GM23338 (cell line): ENCODE measurements at regions not wholly inside any gene's neighbourhood (a gene's known extent, or its start where the extent isn't known, plus 50 kb on each side); places are given as distances from the start of the nearest gene placed in this dataset.

Experiments
- ATAC-seq: fragments of 200-7000 bp; cut with Tn5 transposase; 3 replicates; pipeline ENCODE4 v1.9.1; 2020
- DNase-seq: peaks from one replicate; pipeline ENCODE4 v3.0.0-alpha.2; 2015; ENCODE audit warnings: low spot score
- H2AFZ ChIP-seq: fragments of 200-600 bp; sonication (generic); 2 replicates; pipeline ENCODE4 v1.8.0; 2016; ENCODE audit warnings: antibody characterized with exemption, mild to moderate bottlenecking, moderate library complexity
- H3F3A ChIP-seq: fragments of 200-600 bp; sonication (generic); replicated peaks from 2 replicates; pipeline ENCODE4 v1.8.0; 2017; ENCODE audit warnings: antibody characterized with exemption, mixed run types, low read depth
- H3K27ac ChIP-seq: fragments of 200-600 bp; sonication (generic); 2 replicates; pipeline ENCODE4 v1.6.1; 2016; ENCODE audit warnings: low read depth
- H3K27me3 ChIP-seq: fragments of 200-600 bp; sonication (generic); 2 replicates; pipeline ENCODE4 v1.8.0; 2016; ENCODE audit warnings: mild to moderate bottlenecking, mixed run types, moderate library complexity; ENCODE audit not compliant: insufficient read depth
- H3K36me3 ChIP-seq: fragments of 200-600 bp; sonication (generic); 2 replicates; pipeline ENCODE4 v1.8.0; 2016; ENCODE audit warnings: mild to moderate bottlenecking; ENCODE audit not compliant: insufficient read depth
- H3K4me1 ChIP-seq: fragments of 200-600 bp; sonication (generic); 2 replicates; pipeline ENCODE4 v1.8.0; 2016; ENCODE audit warnings: mild to moderate bottlenecking, moderate library complexity; ENCODE audit not compliant: insufficient read depth
- H3K4me2 ChIP-seq: fragments of 200-600 bp; sonication (generic); 2 replicates; pipeline ENCODE4 v1.7.1; 2017; ENCODE audit warnings: mixed run types
- H3K4me3 ChIP-seq: fragments of 200-600 bp; sonication (generic); 2 replicates; pipeline ENCODE4 v1.6.1; 2016; ENCODE audit warnings: mixed run types
- H3K79me2 ChIP-seq: fragments of 200-600 bp; sonication (generic); replicated peaks from 2 replicates; pipeline ENCODE4 v1.8.0; 2017; ENCODE audit warnings: mild to moderate bottlenecking; ENCODE audit not compliant: insufficient read depth
- H3K9me2 ChIP-seq: fragments of 200-600 bp; sonication (generic); 2 replicates; pipeline ENCODE4 v1.8.0; 2017; ENCODE audit not compliant: insufficient read depth
- H4K20me1 ChIP-seq: fragments of 200-600 bp; sonication (generic); replicated peaks from 2 replicates; pipeline ENCODE4 v1.8.0; 2017; ENCODE audit warnings: mild to moderate bottlenecking; ENCODE audit not compliant: insufficient read depth
- H3K27ac Mint-ChIP-seq: 2 replicates; pipeline ENCODE4 v1.8.0; 2020; ENCODE audit warnings: inconsistent platforms, mild to moderate bottlenecking, moderate library complexity, mixed read lengths
- H3K27me3 Mint-ChIP-seq: 3 replicates; pipeline ENCODE4 v1.8.0; 2022; ENCODE audit warnings: low read depth, mild to moderate bottlenecking, moderate library complexity, mixed read lengths, inconsistent platforms; ENCODE audit not compliant: insufficient read depth, poor library complexity
- H3K36me3 Mint-ChIP-seq: 3 replicates; pipeline ENCODE4 v1.8.0; 2021; ENCODE audit warnings: low read depth, mild to moderate bottlenecking, inconsistent platforms, moderate library complexity, mixed read lengths
- H3K4me1 Mint-ChIP-seq: 3 replicates; pipeline ENCODE4 v1.8.0; 2020; ENCODE audit warnings: mild to moderate bottlenecking, inconsistent platforms, mixed read lengths
- H3K4me3 Mint-ChIP-seq: 3 replicates; pipeline ENCODE4 v1.8.0; 2021; ENCODE audit warnings: moderate library complexity, mild to moderate bottlenecking, inconsistent platforms, mixed read lengths
- H3K9me3 Mint-ChIP-seq: 3 replicates; pipeline ENCODE4 v1.8.0; 2020; ENCODE audit warnings: moderate library complexity, mild to moderate bottlenecking, inconsistent platforms, mixed read lengths
- CTCF ChIP-seq, 2 experiments: fragments of 200-600 bp in 1 of 2; sonication (generic) in 1 of 2; conservative IDR thresholded peaks; 2 replicates each; pipeline versions ENCODE4 v1.5.1 to v1.6.1; 2016 to 2017; ENCODE audit warnings: antibody characterized with exemption in 2 of 2, low read depth in 2 of 2, mild to moderate bottlenecking in 2 of 2, moderate library complexity in 1 of 2
- NANOG ChIP-seq: IDR thresholded peaks from 2 replicates; pipeline ENCODE4 v1.6.1; 2016; ENCODE audit warnings: antibody characterized with exemption, borderline replicate concordance
- POLR2AphosphoS5 ChIP-seq: IDR thresholded peaks from 2 replicates; pipeline ENCODE4 v1.6.1; 2016; ENCODE audit warnings: antibody characterized with exemption, low read depth
- STAT1 ChIP-seq: IDR thresholded peaks from one replicate; pipeline ENCODE4 v1.6.1; 2016; ENCODE audit warnings: antibody characterized with exemption; ENCODE audit not compliant: unreplicated experiment
- TF ChIP-seq, protein P1 (sequence below): fragments of 250-450 bp; sonication (Bioruptor Pico); IDR thresholded peaks from 2 replicates; pipeline ENCODE4 v1.5.0; 2020; ENCODE audit warnings: mild to moderate bottlenecking, moderate library complexity
- TF ChIP-seq, protein P2 (sequence below): IDR thresholded peaks from one replicate; pipeline ENCODE4 v1.6.1; 2018; ENCODE audit warnings: antibody characterized with exemption; ENCODE audit not compliant: unreplicated experiment

- Mint-ChIP-seq H3K4me1 (no peaks in the 10 kb centered on the region), H3K27ac (no peak overlapping the region), H3K4me3 (no peak overlapping the region), H3K36me3 (no peaks in the 10 kb centered on the region), H3K9me3 (no peaks in the 10 kb centered on the region; the same call in 2 of the 3 replicates), H3K27me3 (peaks cover 2% of the 10 kb centered on the region)
- DNase-seq (no peak), ATAC-seq (no peak)
- Histone ChIP-seq H3F3A (no peaks in the 10 kb centered on the region), H2AFZ (no peak overlapping the region), H3K79me2 (no peaks in the 10 kb centered on the region), H3K4me2 (no peak overlapping the region), H4K20me1 (no peaks in the 10 kb centered on the region), H3K4me3 (no peak overlapping the region), H3K36me3 (no peaks in the 10 kb centered on the region), H3K27me3 (no peaks in the 10 kb centered on the region), H3K27ac (no peak overlapping the region), H3K9me2 (no peaks in the 10 kb centered on the region; the same call in 1 of the 2 replicates), H3K4me1 (no peaks in the 10 kb centered on the region)
- no peak for TF ChIP-seq NANOG
- no peak for TF ChIP-seq POLR2AphosphoS5
- TF ChIP-seq, protein P1, sequence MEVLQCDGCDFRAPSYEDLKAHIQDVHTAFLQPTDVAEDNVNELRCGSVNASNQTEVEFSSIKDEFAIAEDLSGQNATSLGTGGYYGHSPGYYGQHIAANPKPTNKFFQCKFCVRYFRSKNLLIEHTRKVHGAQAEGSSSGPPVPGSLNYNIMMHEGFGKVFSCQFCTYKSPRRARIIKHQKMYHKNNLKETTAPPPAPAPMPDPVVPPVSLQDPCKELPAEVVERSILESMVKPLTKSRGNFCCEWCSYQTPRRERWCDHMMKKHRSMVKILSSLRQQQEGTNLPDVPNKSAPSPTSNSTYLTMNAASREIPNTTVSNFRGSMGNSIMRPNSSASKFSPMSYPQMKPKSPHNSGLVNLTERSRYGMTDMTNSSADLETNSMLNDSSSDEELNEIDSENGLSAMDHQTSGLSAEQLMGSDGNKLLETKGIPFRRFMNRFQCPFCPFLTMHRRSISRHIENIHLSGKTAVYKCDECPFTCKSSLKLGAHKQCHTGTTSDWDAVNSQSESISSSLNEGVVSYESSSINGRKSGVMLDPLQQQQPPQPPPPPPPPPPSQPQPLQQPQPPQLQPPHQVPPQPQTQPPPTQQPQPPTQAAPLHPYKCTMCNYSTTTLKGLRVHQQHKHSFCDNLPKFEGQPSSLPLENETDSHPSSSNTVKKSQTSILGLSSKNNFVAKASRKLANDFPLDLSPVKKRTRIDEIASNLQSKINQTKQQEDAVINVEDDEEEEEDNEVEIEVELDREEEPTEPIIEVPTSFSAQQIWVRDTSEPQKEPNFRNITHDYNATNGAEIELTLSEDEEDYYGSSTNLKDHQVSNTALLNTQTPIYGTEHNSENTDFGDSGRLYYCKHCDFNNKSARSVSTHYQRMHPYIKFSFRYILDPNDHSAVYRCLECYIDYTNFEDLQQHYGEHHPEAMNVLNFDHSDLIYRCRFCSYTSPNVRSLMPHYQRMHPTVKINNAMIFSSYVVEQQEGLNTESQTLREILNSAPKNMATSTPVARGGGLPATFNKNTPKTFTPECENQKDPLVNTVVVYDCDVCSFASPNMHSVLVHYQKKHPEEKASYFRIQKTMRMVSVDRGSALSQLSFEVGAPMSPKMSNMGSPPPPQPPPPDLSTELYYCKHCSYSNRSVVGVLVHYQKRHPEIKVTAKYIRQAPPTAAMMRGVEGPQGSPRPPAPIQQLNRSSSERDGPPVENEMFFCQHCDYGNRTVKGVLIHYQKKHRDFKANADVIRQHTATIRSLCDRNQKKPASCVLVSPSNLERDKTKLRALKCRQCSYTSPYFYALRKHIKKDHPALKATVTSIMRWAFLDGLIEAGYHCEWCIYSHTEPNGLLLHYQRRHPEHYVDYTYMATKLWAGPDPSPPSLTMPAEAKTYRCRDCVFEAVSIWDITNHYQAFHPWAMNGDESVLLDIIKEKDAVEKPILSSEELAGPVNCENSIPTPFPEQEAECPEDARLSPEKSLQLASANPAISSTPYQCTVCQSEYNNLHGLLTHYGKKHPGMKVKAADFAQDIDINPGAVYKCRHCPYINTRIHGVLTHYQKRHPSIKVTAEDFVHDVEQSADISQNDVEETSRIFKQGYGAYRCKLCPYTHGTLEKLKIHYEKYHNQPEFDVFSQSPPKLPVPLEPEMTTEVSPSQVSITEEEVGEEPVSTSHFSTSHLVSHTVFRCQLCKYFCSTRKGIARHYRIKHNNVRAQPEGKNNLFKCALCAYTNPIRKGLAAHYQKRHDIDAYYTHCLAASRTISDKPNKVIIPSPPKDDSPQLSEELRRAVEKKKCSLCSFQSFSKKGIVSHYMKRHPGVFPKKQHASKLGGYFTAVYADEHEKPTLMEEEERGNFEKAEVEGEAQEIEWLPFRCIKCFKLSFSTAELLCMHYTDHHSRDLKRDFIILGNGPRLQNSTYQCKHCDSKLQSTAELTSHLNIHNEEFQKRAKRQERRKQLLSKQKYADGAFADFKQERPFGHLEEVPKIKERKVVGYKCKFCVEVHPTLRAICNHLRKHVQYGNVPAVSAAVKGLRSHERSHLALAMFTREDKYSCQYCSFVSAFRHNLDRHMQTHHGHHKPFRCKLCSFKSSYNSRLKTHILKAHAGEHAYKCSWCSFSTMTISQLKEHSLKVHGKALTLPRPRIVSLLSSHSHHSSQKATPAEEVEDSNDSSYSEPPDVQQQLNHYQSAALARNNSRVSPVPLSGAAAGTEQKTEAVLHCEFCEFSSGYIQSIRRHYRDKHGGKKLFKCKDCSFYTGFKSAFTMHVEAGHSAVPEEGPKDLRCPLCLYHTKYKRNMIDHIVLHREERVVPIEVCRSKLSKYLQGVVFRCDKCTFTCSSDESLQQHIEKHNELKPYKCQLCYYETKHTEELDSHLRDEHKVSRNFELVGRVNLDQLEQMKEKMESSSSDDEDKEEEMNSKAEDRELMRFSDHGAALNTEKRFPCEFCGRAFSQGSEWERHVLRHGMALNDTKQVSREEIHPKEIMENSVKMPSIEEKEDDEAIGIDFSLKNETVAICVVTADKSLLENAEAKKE (CRISPR knock-in tag) = no peak
Measured at GRCh38 chr18:2348003-2348402, 223.3 kb downstream of the METTL4 start.

- H3K79me2 ChIP-seq = no peaks in the 10 kb centered on the region
- H3K4me2 ChIP-seq = no peak overlapping the region
- H3K36me3 ChIP-seq = no peaks in the 10 kb centered on the region
- Mint-ChIP-seq H3K4me3 (no peak overlapping the region), H3K27me3 (peaks cover 2% of the 10 kb centered on the region), H3K27ac (no peak overlapping the region), H3K4me1 (no peaks in the 10 kb centered on the region), H3K36me3 (no peaks in the 10 kb centered on the region), H3K9me3 (no peaks in the 10 kb centered on the region; the same call in 2 of the 3 replicates)
- H3K27me3 ChIP-seq = no peaks in the 10 kb centered on the region
- DNase-seq = no peak
- no peak for TF ChIP-seq CTCF (conservative IDR thresholded peaks at IDR 0.05; ENCODE audit: low read depth in 2 of 2)
- TF ChIP-seq STAT1 = no peak
- TF ChIP-seq, protein P2, sequence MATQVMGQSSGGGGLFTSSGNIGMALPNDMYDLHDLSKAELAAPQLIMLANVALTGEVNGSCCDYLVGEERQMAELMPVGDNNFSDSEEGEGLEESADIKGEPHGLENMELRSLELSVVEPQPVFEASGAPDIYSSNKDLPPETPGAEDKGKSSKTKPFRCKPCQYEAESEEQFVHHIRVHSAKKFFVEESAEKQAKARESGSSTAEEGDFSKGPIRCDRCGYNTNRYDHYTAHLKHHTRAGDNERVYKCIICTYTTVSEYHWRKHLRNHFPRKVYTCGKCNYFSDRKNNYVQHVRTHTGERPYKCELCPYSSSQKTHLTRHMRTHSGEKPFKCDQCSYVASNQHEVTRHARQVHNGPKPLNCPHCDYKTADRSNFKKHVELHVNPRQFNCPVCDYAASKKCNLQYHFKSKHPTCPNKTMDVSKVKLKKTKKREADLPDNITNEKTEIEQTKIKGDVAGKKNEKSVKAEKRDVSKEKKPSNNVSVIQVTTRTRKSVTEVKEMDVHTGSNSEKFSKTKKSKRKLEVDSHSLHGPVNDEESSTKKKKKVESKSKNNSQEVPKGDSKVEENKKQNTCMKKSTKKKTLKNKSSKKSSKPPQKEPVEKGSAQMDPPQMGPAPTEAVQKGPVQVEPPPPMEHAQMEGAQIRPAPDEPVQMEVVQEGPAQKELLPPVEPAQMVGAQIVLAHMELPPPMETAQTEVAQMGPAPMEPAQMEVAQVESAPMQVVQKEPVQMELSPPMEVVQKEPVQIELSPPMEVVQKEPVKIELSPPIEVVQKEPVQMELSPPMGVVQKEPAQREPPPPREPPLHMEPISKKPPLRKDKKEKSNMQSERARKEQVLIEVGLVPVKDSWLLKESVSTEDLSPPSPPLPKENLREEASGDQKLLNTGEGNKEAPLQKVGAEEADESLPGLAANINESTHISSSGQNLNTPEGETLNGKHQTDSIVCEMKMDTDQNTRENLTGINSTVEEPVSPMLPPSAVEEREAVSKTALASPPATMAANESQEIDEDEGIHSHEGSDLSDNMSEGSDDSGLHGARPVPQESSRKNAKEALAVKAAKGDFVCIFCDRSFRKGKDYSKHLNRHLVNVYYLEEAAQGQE = no peak
- no peak overlapping the region for H3K27ac ChIP-seq
- H3K9me2 ChIP-seq = no peaks in the 10 kb centered on the region; the same call in 1 of the 2 replicates
- H3K4me1 ChIP-seq = no peaks in the 10 kb centered on the region
- peak overlapping the region; percentile 84 for H2AFZ ChIP-seq
- H3K4me3 ChIP-seq = no peak overlapping the region
- no peaks in the 10 kb centered on the region for H3F3A ChIP-seq
- no peak; the same call in 2 of the 3 replicates for ATAC-seq
- H4K20me1 ChIP-seq = no peaks in the 10 kb centered on the region
Measured at GRCh38 chr18:2351126-2351850, 220.0 kb downstream of the METTL4 start.
